Mesodermal cell (in vitro differentiated cells): ENCODE measurements at regions not wholly inside any gene's neighbourhood (a gene's known extent, or its start where the extent isn't known, plus 50 kb on each side); places are given as distances from the start of the nearest gene placed in this dataset.

Experiments
- H3K27ac ChIP-seq: 2 replicates; pipeline ENCODE4 v1.7.0; 2013; ENCODE audit warnings: mild to moderate bottlenecking, low read depth, low read length, moderate library complexity; ENCODE audit not compliant: severe bottlenecking
- H3K36me3 ChIP-seq: 2 replicates; pipeline ENCODE4 v1.7.1; 2013; ENCODE audit warnings: mild to moderate bottlenecking, low read length, moderate library complexity; ENCODE audit not compliant: control insufficient read depth, insufficient read depth
- H3K4me1 ChIP-seq: one replicate; pipeline ENCODE4 v1.7.1; 2013; ENCODE audit warnings: mild to moderate bottlenecking, low read length; ENCODE audit not compliant: insufficient read depth, control insufficient read depth, poor library complexity, severe bottlenecking
- H3K4me3 ChIP-seq: 2 replicates; pipeline ENCODE4 v1.7.0; 2013; ENCODE audit warnings: low read length, control low read depth, mild to moderate bottlenecking; ENCODE audit not compliant: insufficient read depth, poor library complexity, severe bottlenecking; ENCODE audit errors: extremely low read depth
- H3K9me3 ChIP-seq: 2 replicates; pipeline ENCODE4 v1.7.1; 2013; ENCODE audit warnings: mild to moderate bottlenecking, low read length, moderate library complexity; ENCODE audit not compliant: control insufficient read depth
- WGBS, 2 experiments: methylation state at CpG; one replicate each; pipeline ENCODE4 v1.1.5; 2013; ENCODE audit warnings: missing lambda C conversion rate in 2 of 2; ENCODE audit not compliant: insufficient coverage in 2 of 2; 5-methylcytosine and 5-hydroxymethylcytosine counted together

GRCh38 chr7:156058248-156058647 is 246.0 kb upstream of the SHH start:
- Histone ChIP-seq H3K36me3 (no peaks in the 10 kb centered on the region), H3K9me3 (no peaks in the 10 kb centered on the region), H3K4me1 (no peaks in the 10 kb centered on the region), H3K4me3 (no peak overlapping the region), H3K27ac (no peak overlapping the region)
- 88 to 92% methylated on average over 13 to 14 of the region's 14 CpGs for WGBS, 2 experiments

DNA sequence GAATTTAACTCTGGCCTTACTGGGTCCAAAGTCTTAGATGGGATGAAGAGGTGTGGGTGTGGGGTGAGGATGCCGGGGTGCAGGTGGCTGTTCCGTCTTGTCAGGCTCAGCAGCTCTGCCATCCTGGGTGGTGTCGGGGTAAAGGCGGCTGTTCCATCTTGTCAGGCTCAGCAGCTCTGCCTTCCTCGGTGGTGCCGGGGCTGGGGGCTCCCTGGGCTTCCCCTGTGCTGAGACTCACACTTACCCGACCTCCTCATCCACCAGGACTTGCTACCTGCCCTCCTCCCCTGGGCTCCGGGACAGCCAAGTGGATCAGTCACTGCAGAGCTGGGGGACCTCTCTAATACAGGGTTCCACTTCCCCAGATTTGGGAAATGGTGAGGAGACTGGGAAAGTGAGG is 244.3 kb upstream of the SHH start:
- Histone ChIP-seq H3K36me3 (no peaks in the 10 kb centered on the region), H3K4me1 (no peaks in the 10 kb centered on the region), H3K27ac (no peak overlapping the region), H3K9me3 (no peaks in the 10 kb centered on the region), H3K4me3 (no peak overlapping the region)
- WGBS, 2 experiments: 85 to 92% methylated on average over 4 to 5 of the region's 8 CpGs

GRCh38 chr7:156055206-156055822 is 243.1 kb upstream of the SHH start:
- Histone ChIP-seq H3K4me3 (no peak overlapping the region), H3K36me3 (no peaks in the 10 kb centered on the region), H3K9me3 (no peaks in the 10 kb centered on the region), H3K27ac (no peak overlapping the region), H3K4me1 (no peaks in the 10 kb centered on the region)
- 83 to 86% methylated on average over 8 to 10 of the region's 10 CpGs for WGBS, 2 experiments

- H3K9me3 ChIP-seq: no peaks in the 10 kb centered on the region
- H3K4me1 ChIP-seq: no peaks in the 10 kb centered on the region
- 76 to 94% methylated on average over 1 of the region's 1 CpG for WGBS, 2 experiments
- H3K27ac ChIP-seq: no peak overlapping the region
- no peak overlapping the region for H3K4me3 ChIP-seq
- no peaks in the 10 kb centered on the region for H3K36me3 ChIP-seq
These were observed 239.6 kb upstream of the SHH start for GRCh38 chr7:156051884-156052283.

- 83 to 88% methylated on average over 11 to 14 of the region's 19 CpGs for WGBS, 2 experiments
These were observed 238.6 kb upstream of the SHH start for GRCh38 chr7:156050636-156051569.

GRCh38 chr7:156049366-156049765 is 237.1 kb upstream of the SHH start:
- H3K9me3 ChIP-seq: no peaks in the 10 kb centered on the region
- H3K4me3 ChIP-seq: no peak overlapping the region
- 92 to 100% methylated on average over 2 to 7 of the region's 8 CpGs for WGBS, 2 experiments
- no peaks in the 10 kb centered on the region for H3K4me1 ChIP-seq
- no peak overlapping the region for H3K27ac ChIP-seq
- H3K36me3 ChIP-seq: no peaks in the 10 kb centered on the region

More at GRCh38 chr7:156050636-156051569, 238.6 kb upstream of the SHH start:
- no peak overlapping the region for H3K27ac ChIP-seq
- H3K9me3 ChIP-seq: no peaks in the 10 kb centered on the region
- H3K4me1 ChIP-seq: no peaks in the 10 kb centered on the region
- H3K36me3 ChIP-seq: no peaks in the 10 kb centered on the region
- no peak overlapping the region for H3K4me3 ChIP-seq

- Histone ChIP-seq H3K36me3 (no peaks in the 10 kb centered on the region), H3K4me3 (no peak overlapping the region), H3K4me1 (no peaks in the 10 kb centered on the region), H3K27ac (no peak overlapping the region), H3K9me3 (no peaks in the 10 kb centered on the region)
- 86 to 93% methylated on average over 12 to 19 of the region's 19 CpGs for WGBS, 2 experiments
These were observed 233.8 kb upstream of the SHH start for GRCh38 chr7:156046031-156046560.

DNA sequence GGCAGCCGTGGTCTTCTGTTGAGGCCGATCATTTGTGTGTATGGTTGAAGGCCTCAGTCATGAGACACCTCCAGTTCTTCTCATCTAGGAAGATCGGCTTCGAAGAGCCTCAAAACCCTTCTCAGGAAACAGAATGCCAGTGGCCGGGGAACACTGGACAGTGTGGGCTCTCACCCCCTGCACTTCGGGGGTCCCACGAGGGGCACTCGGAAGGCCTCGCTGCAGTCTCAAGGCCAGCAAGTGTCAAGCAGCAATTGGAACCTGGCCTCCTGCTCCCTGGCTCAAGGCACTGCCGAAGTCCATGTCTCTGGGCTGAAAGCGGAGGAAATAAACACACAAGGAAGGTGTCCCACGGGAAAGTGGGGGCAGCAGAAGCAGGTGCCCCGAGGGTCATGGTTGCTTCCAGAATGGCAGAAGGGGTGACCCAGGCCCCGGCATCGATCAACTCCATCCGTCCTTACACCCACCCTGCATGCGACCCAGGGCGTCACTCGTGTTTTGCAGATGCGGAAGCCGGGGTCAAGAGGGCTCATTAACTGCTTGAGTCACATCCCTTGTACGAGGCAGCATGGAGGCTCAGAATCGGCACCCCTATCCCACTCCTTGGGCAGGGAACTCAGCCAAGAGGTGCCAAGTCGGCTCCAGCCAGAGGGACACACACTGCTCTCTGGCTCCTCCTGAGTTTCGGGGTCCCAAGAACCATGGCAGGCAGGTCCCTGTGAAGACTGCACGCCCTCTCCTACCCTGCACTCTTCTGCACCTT is 231.3 kb upstream of the SHH start:
- no peaks in the 10 kb centered on the region for H3K4me1 ChIP-seq
- no peak overlapping the region for H3K4me3 ChIP-seq
- H3K36me3 ChIP-seq: no peaks in the 10 kb centered on the region
- H3K9me3 ChIP-seq: no peaks in the 10 kb centered on the region
- no peak overlapping the region for H3K27ac ChIP-seq
- WGBS, 2 experiments: 89 to 93% methylated on average over 24 to 26 of the region's 26 CpGs

- H3K9me3 ChIP-seq: no peaks in the 10 kb centered on the region
- 83 to 88% methylated on average over 15 of the region's 15 CpGs for WGBS, 2 experiments
- no peaks in the 10 kb centered on the region for H3K4me1 ChIP-seq
- H3K27ac ChIP-seq: no peak overlapping the region
- H3K36me3 ChIP-seq: no peaks in the 10 kb centered on the region
- H3K4me3 ChIP-seq: no peak overlapping the region
These were observed 229.1 kb upstream of the SHH start for GRCh38 chr7:156041398-156041797.

DNA sequence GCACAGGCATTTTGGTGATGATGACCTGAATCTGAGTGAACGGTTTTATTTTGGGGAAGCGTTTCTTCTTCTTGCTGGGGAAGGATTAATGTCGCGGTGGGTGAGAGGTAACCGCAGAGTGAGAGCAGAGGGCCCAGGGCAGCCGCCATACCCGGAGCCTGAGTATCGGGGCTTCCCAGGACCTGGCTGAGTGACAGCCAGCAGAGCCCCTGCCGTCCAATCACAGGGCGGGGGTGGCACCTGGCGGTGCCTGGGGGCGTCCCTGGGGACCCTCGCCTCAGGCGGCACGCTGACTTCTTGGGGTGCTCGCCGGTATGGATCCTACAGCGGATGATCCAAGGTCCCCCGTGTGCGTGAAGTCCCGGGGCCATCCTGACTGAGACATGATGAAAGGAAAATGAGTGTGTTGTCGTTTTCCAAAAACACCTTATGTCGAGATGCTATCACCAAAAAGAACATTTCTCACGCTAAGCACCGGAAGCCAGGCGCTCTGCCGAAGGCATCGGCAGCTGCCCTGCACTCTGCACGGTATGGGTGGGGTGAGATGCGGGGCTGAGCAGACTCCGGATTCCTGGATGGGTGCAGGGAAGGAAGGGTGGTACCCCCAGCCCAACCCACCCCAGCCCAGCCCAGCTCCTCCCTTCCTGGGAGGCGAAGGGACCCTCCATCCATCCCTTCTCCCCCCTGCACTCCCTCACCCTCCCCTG is 227.9 kb upstream of the SHH start:
- Histone ChIP-seq H3K36me3 (no peaks in the 10 kb centered on the region), H3K4me3 (no peak overlapping the region), H3K9me3 (no peaks in the 10 kb centered on the region), H3K4me1 (no peaks in the 10 kb centered on the region), H3K27ac (no peak overlapping the region)
- WGBS, 2 experiments: 93% methylated on average over 17 to 27 of the region's 32 CpGs
